ENCODE measurements at regions not wholly inside any gene's neighbourhood (a gene's known extent, or its start where the extent isn't known, plus 50 kb on each side); places are given as distances from the start of the nearest gene placed in this dataset.

DNA sequence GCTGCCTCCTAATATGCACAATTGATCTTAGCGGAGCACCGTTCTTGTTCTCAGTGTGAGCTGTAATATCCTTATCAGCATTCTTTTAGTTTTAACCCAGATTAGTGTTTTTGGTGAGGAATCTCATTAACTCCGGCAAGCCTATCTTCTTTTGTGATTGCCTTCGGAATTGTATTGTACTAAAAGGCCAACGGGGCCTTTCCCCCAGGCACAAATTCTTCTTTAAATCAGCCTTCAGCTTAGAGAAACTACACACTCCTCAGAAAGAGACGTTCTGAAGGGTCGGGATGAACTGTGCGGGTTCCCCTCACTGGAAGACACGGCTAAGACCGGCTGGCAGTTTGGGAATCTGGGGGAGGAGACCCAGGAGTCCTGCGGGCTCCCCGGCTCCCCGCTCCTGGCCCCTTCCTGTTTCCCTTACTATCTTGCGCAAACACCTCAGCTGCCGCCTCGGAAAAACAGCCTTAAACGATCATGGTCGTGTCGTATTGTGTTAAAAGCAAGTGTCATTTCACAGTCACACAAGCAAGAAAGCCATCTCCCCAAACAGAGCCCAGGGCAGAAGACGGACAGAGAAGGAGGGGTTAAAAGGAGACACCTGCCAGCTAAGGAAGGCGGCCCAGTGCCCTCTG is 353.1 kb upstream of the IRX2 start:
- no peak overlapping the region; the same call in 1 of the 2 replicates for H3K27ac Mint-ChIP-seq
- DNase-seq (ENCODE audit: low spot score) = no peak
- Histone ChIP-seq H3K4me2 (peak overlapping the region; percentile 64), H4K20me1 (replicated peaks; ENCODE audit: insufficient read depth) (no peaks in the 10 kb centered on the region), H3F3A (replicated peaks; ENCODE audit: low read depth) (peaks cover 17% of the 10 kb centered on the region), H3K36me3 (ENCODE audit: insufficient read depth) (no peaks in the 10 kb centered on the region), H3K27ac (ENCODE audit: low read depth) (0 out of 2 replicates have a peak overlapping the region, but pooled peaks have one; percentile 0), H3K4me3 (peak overlapping the region; percentile 4; the same call in 1 of the 2 replicates), H3K27me3 (ENCODE audit: insufficient read depth) (no peaks in the 10 kb centered on the region), H3K4me1 (ENCODE audit: insufficient read depth) (peaks cover 69% of the 10 kb centered on the region), H3K9me2 (ENCODE audit: insufficient read depth) (no peaks in the 10 kb centered on the region), H3K79me2 (replicated peaks; ENCODE audit: insufficient read depth) (no peaks in the 10 kb centered on the region), H2AFZ (no peak overlapping the region)
- ATAC-seq = peak; percentile 1; the same call in 2 of the 3 replicates
- H3K4me1 Mint-ChIP-seq = peaks cover 81% of the 10 kb centered on the region
- TF ChIP-seq REST (IDR thresholded peaks at IDR 0.05; ENCODE audit: unreplicated experiment) (no peak), ETS1 (IDR thresholded peaks at IDR 0.05) (no peak), JUNB (IDR thresholded peaks at IDR 0.05; ENCODE audit: unreplicated experiment) (no peak), CREB1 (CRISPR knock-in tag; IDR thresholded peaks at IDR 0.05; ENCODE audit: low read depth) (no peak), POLR2AphosphoS5 (IDR thresholded peaks at IDR 0.05; ENCODE audit: low read depth) (no peak), CTCF (conservative IDR thresholded peaks at IDR 0.05; ENCODE audit: low read depth in 2 of 2) (no peak), ZNF331 (CRISPR knock-in tag; IDR thresholded peaks at IDR 0.05; ENCODE audit: low read depth) (no peak), EZH2phosphoT487 (IDR thresholded peaks at IDR 0.05; ENCODE audit: unreplicated experiment) (no peak), STAT1 (IDR thresholded peaks at IDR 0.05; ENCODE audit: unreplicated experiment) (no peak)
- TF ChIP-seq, protein P1, sequence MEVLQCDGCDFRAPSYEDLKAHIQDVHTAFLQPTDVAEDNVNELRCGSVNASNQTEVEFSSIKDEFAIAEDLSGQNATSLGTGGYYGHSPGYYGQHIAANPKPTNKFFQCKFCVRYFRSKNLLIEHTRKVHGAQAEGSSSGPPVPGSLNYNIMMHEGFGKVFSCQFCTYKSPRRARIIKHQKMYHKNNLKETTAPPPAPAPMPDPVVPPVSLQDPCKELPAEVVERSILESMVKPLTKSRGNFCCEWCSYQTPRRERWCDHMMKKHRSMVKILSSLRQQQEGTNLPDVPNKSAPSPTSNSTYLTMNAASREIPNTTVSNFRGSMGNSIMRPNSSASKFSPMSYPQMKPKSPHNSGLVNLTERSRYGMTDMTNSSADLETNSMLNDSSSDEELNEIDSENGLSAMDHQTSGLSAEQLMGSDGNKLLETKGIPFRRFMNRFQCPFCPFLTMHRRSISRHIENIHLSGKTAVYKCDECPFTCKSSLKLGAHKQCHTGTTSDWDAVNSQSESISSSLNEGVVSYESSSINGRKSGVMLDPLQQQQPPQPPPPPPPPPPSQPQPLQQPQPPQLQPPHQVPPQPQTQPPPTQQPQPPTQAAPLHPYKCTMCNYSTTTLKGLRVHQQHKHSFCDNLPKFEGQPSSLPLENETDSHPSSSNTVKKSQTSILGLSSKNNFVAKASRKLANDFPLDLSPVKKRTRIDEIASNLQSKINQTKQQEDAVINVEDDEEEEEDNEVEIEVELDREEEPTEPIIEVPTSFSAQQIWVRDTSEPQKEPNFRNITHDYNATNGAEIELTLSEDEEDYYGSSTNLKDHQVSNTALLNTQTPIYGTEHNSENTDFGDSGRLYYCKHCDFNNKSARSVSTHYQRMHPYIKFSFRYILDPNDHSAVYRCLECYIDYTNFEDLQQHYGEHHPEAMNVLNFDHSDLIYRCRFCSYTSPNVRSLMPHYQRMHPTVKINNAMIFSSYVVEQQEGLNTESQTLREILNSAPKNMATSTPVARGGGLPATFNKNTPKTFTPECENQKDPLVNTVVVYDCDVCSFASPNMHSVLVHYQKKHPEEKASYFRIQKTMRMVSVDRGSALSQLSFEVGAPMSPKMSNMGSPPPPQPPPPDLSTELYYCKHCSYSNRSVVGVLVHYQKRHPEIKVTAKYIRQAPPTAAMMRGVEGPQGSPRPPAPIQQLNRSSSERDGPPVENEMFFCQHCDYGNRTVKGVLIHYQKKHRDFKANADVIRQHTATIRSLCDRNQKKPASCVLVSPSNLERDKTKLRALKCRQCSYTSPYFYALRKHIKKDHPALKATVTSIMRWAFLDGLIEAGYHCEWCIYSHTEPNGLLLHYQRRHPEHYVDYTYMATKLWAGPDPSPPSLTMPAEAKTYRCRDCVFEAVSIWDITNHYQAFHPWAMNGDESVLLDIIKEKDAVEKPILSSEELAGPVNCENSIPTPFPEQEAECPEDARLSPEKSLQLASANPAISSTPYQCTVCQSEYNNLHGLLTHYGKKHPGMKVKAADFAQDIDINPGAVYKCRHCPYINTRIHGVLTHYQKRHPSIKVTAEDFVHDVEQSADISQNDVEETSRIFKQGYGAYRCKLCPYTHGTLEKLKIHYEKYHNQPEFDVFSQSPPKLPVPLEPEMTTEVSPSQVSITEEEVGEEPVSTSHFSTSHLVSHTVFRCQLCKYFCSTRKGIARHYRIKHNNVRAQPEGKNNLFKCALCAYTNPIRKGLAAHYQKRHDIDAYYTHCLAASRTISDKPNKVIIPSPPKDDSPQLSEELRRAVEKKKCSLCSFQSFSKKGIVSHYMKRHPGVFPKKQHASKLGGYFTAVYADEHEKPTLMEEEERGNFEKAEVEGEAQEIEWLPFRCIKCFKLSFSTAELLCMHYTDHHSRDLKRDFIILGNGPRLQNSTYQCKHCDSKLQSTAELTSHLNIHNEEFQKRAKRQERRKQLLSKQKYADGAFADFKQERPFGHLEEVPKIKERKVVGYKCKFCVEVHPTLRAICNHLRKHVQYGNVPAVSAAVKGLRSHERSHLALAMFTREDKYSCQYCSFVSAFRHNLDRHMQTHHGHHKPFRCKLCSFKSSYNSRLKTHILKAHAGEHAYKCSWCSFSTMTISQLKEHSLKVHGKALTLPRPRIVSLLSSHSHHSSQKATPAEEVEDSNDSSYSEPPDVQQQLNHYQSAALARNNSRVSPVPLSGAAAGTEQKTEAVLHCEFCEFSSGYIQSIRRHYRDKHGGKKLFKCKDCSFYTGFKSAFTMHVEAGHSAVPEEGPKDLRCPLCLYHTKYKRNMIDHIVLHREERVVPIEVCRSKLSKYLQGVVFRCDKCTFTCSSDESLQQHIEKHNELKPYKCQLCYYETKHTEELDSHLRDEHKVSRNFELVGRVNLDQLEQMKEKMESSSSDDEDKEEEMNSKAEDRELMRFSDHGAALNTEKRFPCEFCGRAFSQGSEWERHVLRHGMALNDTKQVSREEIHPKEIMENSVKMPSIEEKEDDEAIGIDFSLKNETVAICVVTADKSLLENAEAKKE (CRISPR knock-in tag; IDR thresholded peaks at IDR 0.05) = no peak
- H3K36me3 Mint-ChIP-seq (ENCODE audit: low read depth) = no peaks in the 10 kb centered on the region
- peak overlapping the region; percentile 51; the same call in 2 of the 3 replicates for H3K4me3 Mint-ChIP-seq
- H3K27me3 Mint-ChIP-seq (ENCODE audit: insufficient read depth, low read depth, poor library complexity) = peaks cover 47% of the 10 kb centered on the region
- 0 out of 3 replicates have a peak, but pooled peaks cover 3% of the 10 kb centered on the region for H3K9me3 Mint-ChIP-seq
